ENCODE measurements at regions not wholly inside any gene's neighbourhood (a gene's known extent, or its start where the extent isn't known, plus 50 kb on each side); places are given as distances from the start of the nearest gene placed in this dataset.
A peak's percentile ranks its signal among the peaks of the same experiment; 100 is the strongest.

DNA sequence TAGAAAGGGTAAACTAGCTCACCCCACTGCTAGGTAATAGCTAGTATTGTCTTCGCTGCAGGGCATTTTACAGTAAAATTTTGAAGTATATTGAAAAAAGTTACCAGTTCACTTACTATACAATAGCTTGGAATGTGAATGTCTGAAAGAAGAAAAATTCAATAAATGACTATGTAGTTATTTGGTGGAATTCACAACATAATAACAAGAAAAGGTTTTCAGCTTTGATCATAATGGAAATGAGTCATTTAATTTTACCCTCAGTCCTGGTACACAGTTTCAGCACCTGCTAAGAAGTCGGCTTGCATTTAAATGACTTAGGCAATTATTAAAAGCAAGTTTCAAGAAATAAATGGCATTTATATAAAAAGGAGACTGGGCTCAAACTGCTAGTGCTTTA is 90.4 kb downstream of the NUP35 start:
- DNase-seq, result no peak

DNA sequence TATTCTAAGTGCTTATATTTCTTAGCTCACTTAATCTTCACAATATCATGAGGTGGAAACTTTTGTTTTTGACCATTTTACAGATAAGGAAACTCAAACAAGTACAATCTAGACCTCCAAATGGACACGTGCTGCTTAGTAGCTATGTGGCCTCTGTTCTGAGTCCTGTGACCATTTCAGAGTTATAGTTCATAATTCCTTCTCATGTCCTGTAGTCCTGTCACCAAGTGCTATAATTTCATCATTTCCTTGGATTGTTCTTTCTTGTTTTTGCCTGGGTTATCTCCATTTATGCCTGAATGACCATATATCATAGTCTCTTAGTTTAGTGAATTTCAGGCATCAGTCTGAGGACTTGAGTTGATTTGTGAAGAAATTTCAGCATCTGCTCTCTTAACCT is 91.7 kb downstream of the NUP35 start:
- no peak for DNase-seq

DNA sequence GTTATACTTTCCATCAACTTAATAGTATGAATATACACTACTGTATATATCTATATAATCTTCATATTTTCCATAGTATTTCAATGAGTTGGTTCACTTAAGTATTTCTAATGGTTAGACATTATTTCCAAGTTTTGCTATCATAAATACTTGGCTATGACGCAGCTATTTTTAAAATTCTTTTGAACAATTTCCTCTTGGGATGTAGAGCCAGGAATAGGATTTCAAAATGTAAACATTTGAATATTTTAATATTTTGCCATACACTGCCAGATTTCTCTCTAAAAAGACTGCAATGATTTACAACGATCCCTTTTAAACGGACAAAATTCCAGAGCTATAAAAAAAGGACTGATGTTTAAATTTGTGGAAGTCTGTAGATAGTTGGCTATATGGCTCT is 95.6 kb downstream of the NUP35 start:
- DNase-seq, result no peak

DNA sequence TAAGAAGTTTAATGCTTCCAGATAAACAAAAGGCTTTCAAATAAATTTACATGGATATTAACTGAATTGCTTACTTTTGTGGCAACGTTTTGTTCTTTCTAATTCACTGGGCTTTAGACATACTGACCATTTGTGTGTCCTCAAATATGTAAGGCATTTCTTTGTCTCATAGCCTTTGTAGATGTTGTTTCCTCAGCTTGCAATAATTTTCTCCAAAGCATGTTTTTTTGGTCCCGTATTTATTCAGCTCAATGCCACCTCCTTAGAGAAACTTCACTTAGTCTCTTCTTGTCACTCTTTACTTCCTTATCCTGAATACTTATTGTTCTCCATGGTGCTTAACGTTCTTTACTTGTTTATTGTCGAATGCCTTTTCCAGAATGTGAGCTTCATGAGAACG is 98.5 kb downstream of the NUP35 start:
- DNase-seq, result no peak

DNA sequence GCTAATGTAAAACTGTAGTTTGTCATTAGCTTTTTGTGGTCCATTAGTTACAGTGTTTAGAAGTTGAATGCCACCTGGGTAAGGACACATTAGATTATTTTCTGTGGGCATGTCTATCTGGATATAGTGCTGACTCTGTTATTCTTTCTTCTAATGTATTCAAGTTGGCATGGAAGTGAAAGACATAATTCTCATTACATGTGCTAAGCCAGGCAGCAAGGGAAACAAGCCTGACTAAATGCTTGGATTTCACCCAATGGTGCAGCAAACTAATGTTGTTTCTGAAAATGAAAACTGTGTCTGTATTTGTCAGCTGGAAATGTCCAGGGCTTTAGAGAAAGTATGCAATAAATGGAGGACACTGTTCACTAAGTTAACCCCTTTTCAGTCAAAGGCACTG is 100.7 kb downstream of the NUP35 start:
- peak; percentile 28 for DNase-seq

DNA sequence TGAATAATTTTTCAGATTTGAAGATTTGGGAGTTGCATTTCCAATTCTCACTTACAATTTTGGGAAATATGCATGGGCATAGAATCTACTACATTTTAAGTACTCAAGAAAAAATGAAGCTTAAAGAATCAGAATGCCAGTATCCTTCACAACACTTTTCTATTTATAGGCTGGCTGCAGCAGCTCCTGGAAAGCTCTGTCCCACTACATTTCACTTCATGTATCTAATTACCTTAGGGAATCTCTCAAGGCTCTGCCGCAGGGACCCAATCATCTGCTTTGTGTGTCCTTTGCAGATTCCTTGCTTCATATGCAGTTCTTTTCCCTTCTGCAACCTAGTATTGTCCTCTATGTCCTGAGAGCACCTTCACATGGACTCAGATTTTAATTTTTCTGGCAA is 102.9 kb downstream of the NUP35 start:
- no peak for DNase-seq

DNA sequence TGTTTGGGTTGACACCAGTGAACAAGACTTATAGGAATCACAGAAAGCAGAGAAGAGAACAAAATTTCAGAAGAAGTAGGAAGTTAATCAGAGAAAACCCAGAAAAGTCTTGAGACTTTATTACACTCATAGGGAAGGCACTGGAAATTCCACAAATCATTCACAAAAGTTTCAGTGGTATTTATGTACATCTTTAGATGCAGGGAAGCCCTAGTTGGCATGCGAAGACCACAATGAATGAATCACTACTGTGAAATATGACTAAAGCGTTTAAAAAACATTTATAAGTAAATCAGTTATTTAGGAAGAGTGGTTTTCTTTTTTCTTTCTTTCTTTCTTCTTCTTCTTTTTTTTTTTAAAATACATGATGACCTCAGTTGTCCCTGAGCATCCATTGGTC is 105.1 kb downstream of the NUP35 start:
- no peak for DNase-seq

DNA sequence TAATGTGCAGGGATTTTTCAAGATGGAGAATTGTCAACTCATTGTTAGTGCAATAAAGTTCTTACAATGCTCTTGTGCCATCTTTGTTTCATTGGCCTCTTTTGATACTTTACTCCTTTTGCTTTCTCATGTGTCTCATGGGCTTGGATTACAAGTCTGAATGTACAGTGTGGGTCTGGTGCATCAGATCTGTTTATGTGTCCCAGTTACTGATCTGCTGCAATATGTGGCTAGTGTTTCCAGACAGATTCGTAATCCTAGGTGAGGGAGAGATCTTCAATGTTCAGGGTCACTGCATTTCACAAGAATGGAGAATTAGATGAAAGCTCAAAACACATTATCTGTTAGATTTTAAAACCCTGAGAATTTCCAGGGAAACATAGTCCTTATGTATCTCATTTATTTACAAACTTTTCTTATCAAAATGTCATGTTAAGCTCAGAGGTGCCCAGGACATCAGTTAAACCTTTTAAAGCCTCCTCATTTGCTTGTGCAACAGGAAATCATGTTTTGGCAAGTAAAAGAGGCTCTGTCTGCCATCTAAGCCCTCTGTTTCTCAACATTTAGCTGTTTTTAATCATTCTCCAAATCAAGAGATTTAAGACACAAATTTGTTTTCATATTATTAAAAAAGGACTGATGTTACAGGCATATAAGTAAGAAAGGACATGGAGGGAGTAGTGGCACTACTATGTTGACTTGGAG is 108.1 kb downstream of the NUP35 start:
- no peak for DNase-seq

DNA sequence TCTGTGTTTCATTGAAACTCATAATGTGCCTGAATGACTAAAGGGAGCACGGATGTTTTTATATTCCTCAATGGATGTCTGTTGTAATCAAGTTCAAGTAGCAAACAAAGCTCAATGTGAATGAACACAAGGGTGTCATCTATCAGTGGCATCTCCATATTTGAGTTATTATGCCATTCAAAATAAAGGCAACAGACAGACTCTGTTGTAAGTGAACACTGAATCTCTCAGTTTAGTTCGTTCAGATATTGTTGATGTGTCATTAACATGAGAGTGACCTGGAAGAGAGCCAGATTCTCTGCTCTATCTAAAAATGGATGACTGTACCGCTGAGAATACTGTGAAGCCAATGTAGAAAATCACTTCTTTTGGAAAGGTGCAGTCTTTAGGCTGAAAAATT is 118.7 kb downstream of the NUP35 start:
- DNase-seq, result no peak

DNA sequence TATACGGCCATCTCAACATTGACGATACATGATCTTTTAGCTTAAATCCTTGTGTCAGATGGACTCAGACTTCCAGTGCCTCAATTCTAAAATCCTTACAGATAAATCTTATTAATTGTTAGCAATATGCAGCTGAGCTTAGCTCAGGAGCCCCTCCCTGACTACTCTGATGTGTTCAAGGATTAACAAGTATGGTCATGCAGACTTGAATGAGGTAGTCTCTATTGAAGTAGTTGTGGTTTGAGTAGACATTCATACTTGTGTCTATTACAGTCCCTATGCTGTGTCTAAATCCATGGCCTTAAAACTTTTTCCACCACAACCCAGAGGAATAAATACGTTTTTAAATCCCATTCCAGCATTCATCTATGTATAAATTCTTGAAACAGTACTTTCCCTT is 119.5 kb downstream of the NUP35 start:
- no peak for DNase-seq

DNA sequence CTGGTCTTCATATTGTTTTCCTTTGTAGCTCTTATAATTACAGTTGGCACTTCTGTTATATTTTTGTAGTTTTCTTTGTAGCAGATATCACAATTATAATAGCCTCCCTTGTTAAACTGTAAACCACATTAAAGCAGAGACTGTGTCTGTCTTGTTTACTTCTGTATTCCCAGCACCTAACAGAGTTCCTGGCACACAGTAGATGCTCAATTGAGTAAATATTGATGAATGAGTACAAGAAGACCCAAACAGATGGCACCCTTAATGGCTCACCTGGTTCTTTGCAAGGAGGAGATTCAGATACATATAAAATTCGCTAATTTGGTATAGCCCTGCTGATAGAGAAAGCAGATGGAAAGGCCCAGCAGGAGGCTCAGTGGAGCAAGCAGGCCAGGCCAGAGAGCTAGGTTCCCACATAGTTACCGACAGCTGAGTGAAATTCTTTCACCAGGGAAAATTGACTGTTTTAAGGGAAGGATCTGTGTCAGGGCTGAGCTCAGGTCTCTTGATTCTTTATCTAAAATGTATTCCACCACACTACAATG is 120.1 kb downstream of the NUP35 start:
- DNase-seq, result no peak

DNA sequence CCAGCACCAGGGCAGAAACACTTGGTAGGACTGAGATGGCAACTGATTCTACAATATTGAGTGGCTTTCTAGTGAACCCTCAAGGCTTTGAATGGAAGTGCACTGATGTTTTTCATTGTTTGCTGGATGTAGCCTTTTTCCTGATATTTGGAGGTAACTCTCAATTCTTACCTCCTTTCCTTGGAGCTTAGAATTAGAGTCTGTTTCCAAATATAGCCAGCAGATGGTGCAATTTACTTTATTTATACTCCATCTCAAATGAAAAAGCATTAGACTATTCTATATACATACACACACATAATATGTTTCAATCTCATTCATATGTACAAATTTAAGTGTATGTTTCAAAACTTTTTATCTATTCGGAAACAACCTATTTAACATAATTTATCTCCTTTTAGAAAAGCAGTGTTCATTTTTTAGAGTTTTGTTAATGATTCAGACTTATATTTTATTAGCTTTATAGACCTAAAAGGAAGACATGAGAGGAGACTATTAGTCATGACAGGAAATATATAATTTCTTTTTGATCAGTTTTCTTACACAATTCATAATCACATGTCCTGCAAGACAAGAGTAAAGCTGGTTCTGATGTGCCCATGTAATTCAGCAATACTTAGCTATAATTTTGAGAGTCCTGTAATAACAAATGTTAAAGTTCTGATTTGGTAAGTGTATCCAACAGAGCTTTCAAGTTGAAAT is 124.8 kb downstream of the NUP35 start:
- peak; percentile 11 for DNase-seq

DNA sequence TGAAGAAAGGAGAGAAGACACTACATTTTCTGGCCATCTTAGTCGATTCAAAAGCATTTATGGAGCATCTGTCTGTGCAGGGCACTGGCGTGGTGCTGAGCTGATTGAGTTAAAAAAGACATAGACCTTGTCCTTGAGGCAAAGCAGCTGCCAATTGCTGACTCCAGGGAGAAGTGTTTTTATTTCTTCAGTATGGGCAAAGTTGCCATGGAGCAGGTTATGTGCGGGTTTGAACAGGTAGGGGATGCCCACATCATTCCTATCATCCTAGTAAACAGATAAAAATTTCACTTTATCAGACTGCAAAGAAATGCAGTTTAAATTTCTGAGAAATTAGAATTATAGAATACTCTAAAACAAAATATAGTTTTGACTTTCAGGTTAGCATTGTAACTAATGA is 125.8 kb downstream of the NUP35 start:
- DNase-seq, result no peak

DNA sequence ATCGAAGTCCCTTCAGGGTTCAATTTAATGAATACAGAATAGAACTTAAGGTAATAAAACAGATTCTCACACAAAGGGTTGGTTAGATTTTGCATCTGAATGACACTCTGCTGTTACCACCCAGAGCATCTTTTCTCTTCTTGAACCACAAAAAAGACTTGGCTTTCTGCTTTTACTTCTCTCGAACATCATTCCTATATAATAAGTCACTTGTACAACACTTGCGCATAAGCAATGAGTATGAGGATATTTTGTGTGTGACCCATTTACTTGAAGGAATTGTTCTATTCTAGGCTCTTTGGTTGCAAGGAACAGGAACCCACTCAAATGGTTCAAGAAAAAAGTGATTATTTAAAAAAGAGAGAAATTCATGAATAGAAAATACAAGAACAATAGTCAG is 126.2 kb downstream of the NUP35 start:
- DNase-seq, result no peak

DNA sequence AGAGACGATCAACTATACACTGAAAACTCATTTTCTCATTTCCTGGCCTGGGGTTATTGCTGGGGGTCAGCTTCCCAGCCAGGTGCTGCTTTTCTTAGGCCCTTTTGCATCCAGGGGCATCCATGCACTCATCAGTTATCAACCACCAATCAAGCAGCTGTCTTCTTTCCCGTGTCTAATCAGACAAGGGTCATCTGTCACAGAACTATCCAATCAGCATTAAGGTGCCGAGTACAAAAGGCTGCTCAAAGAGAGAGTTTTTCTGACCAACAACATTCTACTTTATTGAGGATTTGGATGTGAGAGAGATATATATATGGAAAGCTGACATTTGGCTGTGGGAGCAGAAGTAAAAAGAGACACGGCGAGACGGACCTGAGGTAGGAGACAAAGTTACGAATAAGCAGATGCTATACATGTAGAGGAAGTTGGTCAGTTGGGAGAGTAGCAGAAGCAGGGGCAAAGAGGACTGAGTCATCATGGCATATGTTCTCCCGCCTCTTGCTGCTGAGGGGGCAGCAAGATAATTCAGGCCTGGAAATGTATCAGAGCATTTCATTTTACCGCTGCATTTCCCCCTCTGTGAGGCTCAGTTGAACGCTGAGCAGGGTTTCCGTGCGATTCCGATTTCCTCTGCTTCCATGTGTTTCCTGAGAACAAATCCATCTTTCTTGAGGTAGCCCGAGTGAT is 129.3 kb downstream of the NUP35 start:
- no peak for DNase-seq

DNA sequence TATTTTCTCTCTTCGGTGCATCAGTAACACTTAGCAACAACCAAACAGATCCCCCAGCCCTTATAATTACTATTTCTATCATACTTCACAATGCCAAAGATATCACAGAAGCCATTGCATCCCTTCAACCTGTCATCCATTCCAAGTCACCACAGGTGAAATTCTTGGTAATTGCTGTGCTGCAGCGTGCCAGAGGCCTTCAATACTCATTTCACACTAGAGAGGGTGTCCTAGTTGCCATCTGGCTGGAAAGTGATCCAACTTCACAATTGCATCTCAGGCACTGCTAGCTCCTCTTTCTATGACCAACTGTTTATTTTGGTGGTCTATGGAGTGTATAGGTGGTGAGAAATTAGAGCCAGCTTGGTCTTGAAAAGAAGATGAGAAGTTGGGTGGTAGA is 131.2 kb downstream of the NUP35 start:
- no peak for DNase-seq

DNA sequence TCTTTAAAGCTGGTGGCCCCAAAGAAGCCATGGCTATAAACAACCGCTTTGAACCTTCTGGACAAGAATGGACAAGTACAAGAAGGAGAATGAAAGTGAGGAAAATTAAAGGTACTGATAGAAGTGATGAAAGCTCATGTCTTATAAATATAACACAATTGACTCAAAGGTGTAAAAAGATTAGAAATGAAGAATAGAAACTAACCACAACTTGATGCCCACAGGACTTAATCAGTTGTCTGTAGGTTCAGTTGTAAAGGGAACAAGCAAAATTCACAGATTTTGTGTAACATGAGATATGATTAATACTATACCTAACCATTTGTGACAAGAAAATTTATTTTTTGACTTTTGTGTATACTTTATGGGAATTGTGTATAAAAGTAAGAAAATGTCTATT is 135.7 kb downstream of the NUP35 start:
- no peak for DNase-seq

DNA sequence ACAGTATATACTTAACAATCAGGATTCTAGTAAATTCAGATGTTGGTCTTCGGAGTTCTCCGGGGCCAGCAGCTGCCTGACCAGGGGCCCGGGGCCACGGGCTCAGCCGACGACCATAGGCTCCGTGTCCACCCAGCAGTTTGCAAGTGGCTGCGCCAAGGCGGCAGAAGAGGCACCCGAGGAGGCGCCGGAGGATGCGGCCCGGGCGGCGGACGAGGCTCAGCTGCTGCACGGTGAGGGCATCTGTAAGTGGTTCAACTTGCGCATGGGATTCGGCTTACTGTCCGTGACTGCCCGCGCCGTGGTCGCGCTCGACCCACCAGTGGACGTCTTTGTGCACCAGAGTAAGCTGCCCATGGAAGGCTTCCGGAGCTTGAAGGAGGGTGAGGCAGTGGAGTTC is 136.3 kb downstream of the NUP35 start:
- DNase-seq, result no peak

DNA sequence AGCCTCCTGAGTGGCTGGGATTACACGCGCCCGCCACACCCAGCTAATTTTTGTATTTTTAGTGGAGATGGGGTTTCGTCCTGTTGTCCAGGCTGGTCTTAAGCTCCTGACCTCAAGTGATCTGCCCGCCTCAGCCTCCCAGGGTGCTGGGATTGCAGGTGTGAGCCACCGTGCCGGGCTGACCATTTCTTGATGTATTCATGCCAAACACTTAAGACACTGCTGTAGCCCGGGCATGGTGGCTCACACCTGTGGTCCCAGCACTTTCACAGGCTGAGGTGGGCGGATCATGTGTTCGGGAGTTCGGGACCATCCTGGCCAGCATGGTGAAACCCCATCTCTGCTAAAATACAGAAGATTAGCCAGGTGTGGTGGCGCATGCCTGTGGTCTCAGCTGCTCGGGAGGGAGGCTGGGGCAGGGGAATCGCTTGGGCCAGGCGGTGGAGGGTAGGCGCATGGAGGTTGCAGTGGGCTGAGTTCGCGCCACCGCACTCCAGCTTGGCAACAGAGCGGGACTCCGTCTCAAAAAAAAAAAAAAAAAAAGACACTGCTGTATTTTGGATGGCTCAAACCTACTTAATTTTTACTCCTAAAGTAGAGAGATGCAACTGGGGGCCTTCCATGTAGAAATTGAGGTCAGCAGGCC is 140.8 kb downstream of the NUP35 start:
- no peak for DNase-seq

DNA sequence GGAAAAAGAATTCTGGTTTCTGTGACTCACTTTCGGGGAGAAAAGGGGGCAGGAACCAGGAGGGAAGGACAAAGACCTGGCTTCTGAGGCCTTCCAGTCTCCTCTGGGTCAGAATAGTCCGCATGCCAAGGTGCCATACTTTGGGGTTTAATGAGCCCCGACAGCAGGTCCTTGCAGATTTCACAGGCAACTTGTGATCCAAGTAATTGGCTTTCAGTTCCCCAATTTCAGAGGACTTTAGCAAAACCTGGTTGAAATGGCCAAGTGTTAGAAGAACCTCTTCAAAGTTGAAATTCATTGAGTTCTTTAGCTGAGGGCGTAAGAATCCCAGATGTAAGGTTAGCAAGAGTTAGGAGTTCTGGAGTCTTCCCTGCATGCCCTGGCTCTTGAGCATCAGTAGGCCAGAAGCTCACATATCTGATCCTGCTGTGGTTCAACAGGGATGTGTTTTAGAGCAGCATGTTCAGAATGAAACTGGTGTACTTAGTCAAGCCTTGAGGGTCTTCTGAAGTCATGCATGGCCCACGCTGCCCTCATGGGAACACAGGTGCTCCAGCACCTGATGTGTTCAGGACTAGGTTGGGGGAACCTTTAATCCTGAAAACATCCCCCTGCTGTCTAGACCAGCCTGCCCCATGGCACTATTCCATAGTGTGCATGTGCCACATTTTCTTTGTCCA is 143.0 kb downstream of the NUP35 start:
- DNase-seq, result peak; percentile 28

DNA sequence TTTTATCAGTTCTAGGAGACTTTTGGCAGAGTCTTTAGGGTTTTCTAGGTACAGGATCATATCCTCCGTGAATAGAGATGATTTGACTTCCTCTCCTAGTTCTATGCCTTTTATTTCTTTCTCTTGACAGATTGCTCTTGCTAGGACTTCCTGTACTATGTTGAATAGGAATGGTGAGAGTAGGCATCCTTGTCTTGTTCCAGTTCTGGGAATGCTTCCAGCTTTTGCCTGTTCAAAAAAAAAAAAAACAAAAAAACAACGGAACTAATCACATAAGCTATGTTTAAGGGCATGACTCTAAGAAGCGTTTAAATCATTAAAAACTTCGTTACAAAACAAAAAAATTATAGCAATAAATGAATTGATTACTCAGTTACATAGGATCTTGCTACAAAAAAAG is 145.7 kb downstream of the NUP35 start:
- no peak for DNase-seq

DNA sequence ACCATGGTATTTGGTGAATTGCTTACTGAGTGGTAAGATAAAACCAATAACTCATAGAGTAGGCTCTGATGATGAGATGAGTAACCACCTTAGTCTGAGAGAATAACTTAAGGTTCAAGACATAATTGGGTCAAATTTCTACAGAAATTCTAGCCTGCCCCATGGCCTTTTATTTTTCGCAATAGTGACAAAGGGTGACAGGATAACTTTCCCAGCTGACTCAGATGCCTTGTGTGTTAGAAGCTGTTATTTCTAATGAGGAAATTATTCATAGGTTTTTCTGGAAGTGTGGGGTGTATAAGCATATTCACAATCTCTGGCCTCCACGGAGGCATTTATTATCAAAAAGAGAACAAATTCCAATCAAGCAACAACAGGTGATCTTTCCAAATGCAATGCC is 159.0 kb downstream of the NUP35 start:
- no peak for DNase-seq

DNA sequence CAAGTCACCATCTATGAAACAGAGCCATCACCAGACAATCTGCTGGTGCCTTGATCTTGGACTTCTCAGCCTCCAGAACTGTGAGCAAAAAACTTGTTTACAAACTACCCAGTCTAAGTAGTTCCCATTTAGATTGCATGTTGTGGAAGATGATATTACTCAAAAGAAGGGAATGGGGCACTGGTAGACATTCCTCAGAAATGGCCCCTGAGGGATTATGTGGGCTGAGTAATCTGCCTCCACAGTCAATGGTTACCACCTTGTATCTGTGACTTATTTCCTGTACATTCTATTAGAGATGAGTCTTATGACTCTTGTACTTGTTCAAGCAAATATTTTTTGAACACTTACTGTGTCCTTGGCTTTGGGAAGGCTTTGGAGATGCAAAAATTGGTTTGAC is 160.4 kb downstream of the NUP35 start:
- DNase-seq, result no peak
